ENCODE measurements at regions not wholly inside any gene's neighbourhood (a gene's known extent, or its start where the extent isn't known, plus 50 kb on each side); places are given as distances from the start of the nearest gene placed in this dataset.
A peak's percentile ranks its signal among the peaks of the same experiment; 100 is the strongest.

DNA sequence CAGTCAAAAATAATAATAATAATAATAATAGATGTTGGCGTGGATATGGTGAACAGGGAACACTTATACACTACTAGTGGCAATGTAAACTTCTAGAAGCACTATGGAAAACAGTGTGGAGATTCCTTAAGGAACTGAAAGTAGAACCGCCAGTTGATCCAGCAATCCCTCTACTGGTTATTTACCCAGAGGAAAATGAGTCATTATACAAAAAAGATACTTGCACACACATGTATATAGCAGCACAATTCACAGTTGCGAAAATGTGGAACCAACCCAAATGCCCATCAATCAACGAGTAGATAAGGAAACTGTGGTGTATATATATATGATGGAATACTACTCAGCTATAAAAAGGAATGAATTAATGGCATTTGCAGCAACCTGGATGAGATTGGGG lies 176.0 kb downstream of the PLPP3 start:
- H3K4me3 Mint-ChIP-seq: no peak overlapping the region
- Histone ChIP-seq H2AFZ (ENCODE audit: insufficient read depth, low read depth, low read length, poor library complexity, severe bottlenecking) (no peak overlapping the region), H3K27me3 (ENCODE audit: control insufficient read depth in 2 of 2, insufficient read depth in 2 of 2, low read length in 2 of 2) (no peaks in the 10 kb centered on the region), H3K79me2 (ENCODE audit: insufficient read depth, low read length) (no peaks in the 10 kb centered on the region), H3K9ac (ENCODE audit: insufficient read depth, low read length, poor library complexity, severe bottlenecking) (no peak overlapping the region), H3K4me2 (replicated peaks; ENCODE audit: extremely low read depth, low read length, poor library complexity, severe bottlenecking) (no peak overlapping the region), H3K27ac (ENCODE audit: low read depth in 1 of 2, low read length in 2 of 2) (no peak overlapping the region), H4K20me1 (ENCODE audit: insufficient read depth, low read length) (no peaks in the 10 kb centered on the region), H3K36me3 (replicated peaks in 1 of 2; ENCODE audit: control insufficient read depth in 1 of 2, insufficient read depth in 2 of 2, low read length in 2 of 2) (no peaks in the 10 kb centered on the region), H3K4me3 (replicated peaks in 1 of 3; ENCODE audit: low read depth in 2 of 3, low read length in 3 of 3) (no peak overlapping the region), H3K4me1 (ENCODE audit: control insufficient read depth in 1 of 2, insufficient read depth in 2 of 2, low read length in 2 of 2) (no peaks in the 10 kb centered on the region), H3K9me3 (replicated peaks in 1 of 2; ENCODE audit: control insufficient read depth in 1 of 2, insufficient read depth in 1 of 2, low read length in 2 of 2) (no peaks in the 10 kb centered on the region)
- no peaks in the 10 kb centered on the region for H3K36me3 Mint-ChIP-seq
- intact Hi-C loops (cut with micrococcal nuclease): no loop called here
- no CpG with 5 or more reads among the region's 4 CpGs for WGBS (ENCODE audit: insufficient coverage)
- no peak overlapping the region for H3K27ac Mint-ChIP-seq
- peaks cover 0 to 3% (median 0%) of the 10 kb centered on the region in 7 donors for H3K9me3 Mint-ChIP-seq
- peaks cover 2 to 8% (median 7%) of the 10 kb centered on the region in 3 donors for H3K27me3 Mint-ChIP-seq (ENCODE audit: low read depth in 3 of 3)
- DNase-seq: no peak
- no peaks in the 10 kb centered on the region for H3K4me1 Mint-ChIP-seq
- TF ChIP-seq, protein P1, sequence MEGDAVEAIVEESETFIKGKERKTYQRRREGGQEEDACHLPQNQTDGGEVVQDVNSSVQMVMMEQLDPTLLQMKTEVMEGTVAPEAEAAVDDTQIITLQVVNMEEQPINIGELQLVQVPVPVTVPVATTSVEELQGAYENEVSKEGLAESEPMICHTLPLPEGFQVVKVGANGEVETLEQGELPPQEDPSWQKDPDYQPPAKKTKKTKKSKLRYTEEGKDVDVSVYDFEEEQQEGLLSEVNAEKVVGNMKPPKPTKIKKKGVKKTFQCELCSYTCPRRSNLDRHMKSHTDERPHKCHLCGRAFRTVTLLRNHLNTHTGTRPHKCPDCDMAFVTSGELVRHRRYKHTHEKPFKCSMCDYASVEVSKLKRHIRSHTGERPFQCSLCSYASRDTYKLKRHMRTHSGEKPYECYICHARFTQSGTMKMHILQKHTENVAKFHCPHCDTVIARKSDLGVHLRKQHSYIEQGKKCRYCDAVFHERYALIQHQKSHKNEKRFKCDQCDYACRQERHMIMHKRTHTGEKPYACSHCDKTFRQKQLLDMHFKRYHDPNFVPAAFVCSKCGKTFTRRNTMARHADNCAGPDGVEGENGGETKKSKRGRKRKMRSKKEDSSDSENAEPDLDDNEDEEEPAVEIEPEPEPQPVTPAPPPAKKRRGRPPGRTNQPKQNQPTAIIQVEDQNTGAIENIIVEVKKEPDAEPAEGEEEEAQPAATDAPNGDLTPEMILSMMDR (IDR thresholded peaks at IDR 0.05): no peak

DNA sequence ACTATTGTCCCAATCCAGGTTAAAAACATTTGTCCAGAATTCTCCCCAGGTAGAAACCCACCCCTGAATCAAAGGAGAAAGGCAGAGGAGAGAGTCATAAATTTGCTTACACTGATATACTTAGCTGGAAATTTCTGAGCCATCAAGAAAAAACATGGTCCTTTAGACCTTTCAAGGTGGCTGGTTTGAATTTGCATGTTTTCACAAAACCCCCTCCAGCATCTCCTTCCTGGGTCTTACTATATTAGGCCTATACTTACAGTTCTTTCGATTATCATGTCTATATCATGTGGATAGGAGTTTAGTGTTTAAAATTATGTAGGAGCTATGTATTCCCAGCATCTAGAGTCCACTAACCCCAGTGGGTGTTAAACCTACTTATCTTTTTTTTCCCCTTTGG lies 178.2 kb downstream of the PLPP3 start:
- Mint-ChIP-seq H3K9me3 (peaks cover 0 to 2% (median 0%) of the 10 kb centered on the region in 7 donors), H3K4me1 (no peaks in the 10 kb centered on the region)

More for the DNA sequence above, 178.2 kb downstream of the PLPP3 start:
- no peaks in the 10 kb centered on the region for H3K36me3 Mint-ChIP-seq
- Histone ChIP-seq H3K4me1 (ENCODE audit: control insufficient read depth in 1 of 2, insufficient read depth in 2 of 2, low read length in 2 of 2) (no peaks in the 10 kb centered on the region), H3K9me3 (replicated peaks in 1 of 2; ENCODE audit: control insufficient read depth in 1 of 2, insufficient read depth in 1 of 2, low read length in 2 of 2) (no peaks in the 10 kb centered on the region), H4K20me1 (ENCODE audit: insufficient read depth, low read length) (no peaks in the 10 kb centered on the region), H3K27ac (ENCODE audit: low read depth in 1 of 2, low read length in 2 of 2) (no peak overlapping the region), H3K4me2 (replicated peaks; ENCODE audit: extremely low read depth, low read length, poor library complexity, severe bottlenecking) (no peak overlapping the region), H2AFZ (ENCODE audit: insufficient read depth, low read depth, low read length, poor library complexity, severe bottlenecking) (no peak overlapping the region), H3K79me2 (ENCODE audit: insufficient read depth, low read length) (no peaks in the 10 kb centered on the region), H3K36me3 (replicated peaks in 1 of 2; ENCODE audit: control insufficient read depth in 1 of 2, insufficient read depth in 2 of 2, low read length in 2 of 2) (no peaks in the 10 kb centered on the region), H3K4me3 (replicated peaks in 1 of 3; ENCODE audit: low read depth in 2 of 3, low read length in 3 of 3) (no peak overlapping the region), H3K9ac (ENCODE audit: insufficient read depth, low read length, poor library complexity, severe bottlenecking) (no peak overlapping the region), H3K27me3 (ENCODE audit: control insufficient read depth in 2 of 2, insufficient read depth in 2 of 2, low read length in 2 of 2) (no peaks in the 10 kb centered on the region)
- WGBS (ENCODE audit: insufficient coverage): no CpG with 5 or more reads among the region's 1 CpG
- peak overlapping the region in 1 of 2 donors; percentile 10 for H3K4me3 Mint-ChIP-seq
- H3K27me3 Mint-ChIP-seq (ENCODE audit: low read depth in 3 of 3): peaks cover 7 to 8% (median 8%) of the 10 kb centered on the region in 3 donors
- TF ChIP-seq, protein P1 (IDR thresholded peaks at IDR 0.05): no peak
- DNase-seq: no peak
- intact Hi-C loops (cut with micrococcal nuclease): no loop called here
- H3K27ac Mint-ChIP-seq: no peak overlapping the region

Data from CD14-positive monocyte (primary cell).